ENCODE measurements at regions not wholly inside any gene's neighbourhood (a gene's known extent, or its start where the extent isn't known, plus 50 kb on each side); places are given as distances from the start of the nearest gene placed in this dataset.
"Not testable (repeated sequence)": the region's sequence is repeated elsewhere in the genome, so short reads cannot be mapped to it uniquely, and the experiment has no call there.

GRCh38 chr6:122280105-122281021 is 119.1 kb upstream of the HSF2 start:
- TF ChIP-seq CTCF, EZH2phosphoT487 (IDR thresholded peaks at IDR 0.05): not testable (repeated sequence)

All from neural progenitor cell (in vitro differentiated cells).